ENCODE measurements at regions not wholly inside any gene's neighbourhood (a gene's known extent, or its start where the extent isn't known, plus 50 kb on each side); places are given as distances from the start of the nearest gene placed in this dataset.

DNA sequence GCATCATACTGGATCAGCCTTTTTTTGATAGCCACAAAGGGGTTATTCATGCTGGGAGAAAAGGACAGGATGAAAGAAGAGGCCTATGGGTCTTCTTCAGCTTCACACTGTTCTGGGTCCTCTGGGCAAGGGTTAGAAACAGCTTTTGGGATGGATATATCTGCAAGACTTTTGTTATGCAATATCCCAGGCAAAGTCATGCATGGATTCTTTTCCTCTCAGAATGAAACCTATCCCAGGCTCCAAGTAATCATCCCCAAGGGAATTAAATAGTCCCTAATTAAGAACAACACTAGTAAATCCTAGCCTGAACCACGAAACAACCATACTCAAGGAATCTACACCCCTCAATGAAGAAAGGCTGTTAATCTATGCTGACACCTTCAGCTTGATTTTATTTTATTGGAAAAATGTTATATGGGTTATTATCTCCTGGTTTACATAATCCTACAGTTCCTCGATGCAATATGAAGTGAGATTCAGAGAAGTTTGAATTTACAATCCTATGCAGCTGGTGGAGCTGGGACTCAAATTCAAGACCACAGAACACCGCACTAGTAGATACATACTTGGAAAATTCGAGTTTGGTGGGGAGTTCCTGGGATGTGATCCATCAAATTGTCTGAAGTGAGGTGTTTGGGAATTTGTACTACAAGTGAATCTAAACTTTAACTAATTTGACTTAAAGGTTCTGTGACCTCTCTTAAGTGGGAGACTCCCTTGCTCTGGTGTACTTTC lies 338.6 kb downstream of the TBX15 start:
- intact Hi-C loops (cut with micrococcal nuclease; ENCODE audit: unreplicated experiment) = no loop called here
- no peak overlapping the region for H3K27ac Mint-ChIP-seq (ENCODE audit: unreplicated experiment)
- Histone ChIP-seq H3K4me3 (ENCODE audit: low read depth, low read length) (no peak overlapping the region), H3K27me3 (replicated peaks; ENCODE audit: control insufficient read depth, insufficient read depth, low read length) (no peaks in the 10 kb centered on the region), H3K9me3 (no peaks in the 10 kb centered on the region), H3K4me1 (no peaks in the 10 kb centered on the region), H3K36me3 (ENCODE audit: control insufficient read depth, insufficient read depth, low read length) (no peaks in the 10 kb centered on the region)
- peaks cover under 1% of the 10 kb centered on the region for H3K9me3 Mint-ChIP-seq (ENCODE audit: unreplicated experiment)
- DNase-seq = no peak
- BruUV-seq (replicated peaks) = no TSS peak
- ChIA-PET POLR2A (no interaction called here), CTCF (no interaction called here)
- H3K27me3 Mint-ChIP-seq (ENCODE audit: insufficient read depth, unreplicated experiment) = no peaks in the 10 kb centered on the region
- no peaks in the 10 kb centered on the region for H3K36me3 Mint-ChIP-seq (ENCODE audit: insufficient read depth, unreplicated experiment)
- H3K4me3 Mint-ChIP-seq (ENCODE audit: unreplicated experiment) = no peak overlapping the region
- TF ChIP-seq, protein P1, sequence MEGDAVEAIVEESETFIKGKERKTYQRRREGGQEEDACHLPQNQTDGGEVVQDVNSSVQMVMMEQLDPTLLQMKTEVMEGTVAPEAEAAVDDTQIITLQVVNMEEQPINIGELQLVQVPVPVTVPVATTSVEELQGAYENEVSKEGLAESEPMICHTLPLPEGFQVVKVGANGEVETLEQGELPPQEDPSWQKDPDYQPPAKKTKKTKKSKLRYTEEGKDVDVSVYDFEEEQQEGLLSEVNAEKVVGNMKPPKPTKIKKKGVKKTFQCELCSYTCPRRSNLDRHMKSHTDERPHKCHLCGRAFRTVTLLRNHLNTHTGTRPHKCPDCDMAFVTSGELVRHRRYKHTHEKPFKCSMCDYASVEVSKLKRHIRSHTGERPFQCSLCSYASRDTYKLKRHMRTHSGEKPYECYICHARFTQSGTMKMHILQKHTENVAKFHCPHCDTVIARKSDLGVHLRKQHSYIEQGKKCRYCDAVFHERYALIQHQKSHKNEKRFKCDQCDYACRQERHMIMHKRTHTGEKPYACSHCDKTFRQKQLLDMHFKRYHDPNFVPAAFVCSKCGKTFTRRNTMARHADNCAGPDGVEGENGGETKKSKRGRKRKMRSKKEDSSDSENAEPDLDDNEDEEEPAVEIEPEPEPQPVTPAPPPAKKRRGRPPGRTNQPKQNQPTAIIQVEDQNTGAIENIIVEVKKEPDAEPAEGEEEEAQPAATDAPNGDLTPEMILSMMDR (IDR thresholded peaks at IDR 0.05; ENCODE audit: insufficient read depth in 1 of 2, low read depth in 1 of 2, low read length in 1 of 2, severe bottlenecking in 1 of 2, unreplicated experiment in 1 of 2) = no peak
- no peaks in the 10 kb centered on the region for H3K4me1 Mint-ChIP-seq (ENCODE audit: low read depth, unreplicated experiment)

DNA sequence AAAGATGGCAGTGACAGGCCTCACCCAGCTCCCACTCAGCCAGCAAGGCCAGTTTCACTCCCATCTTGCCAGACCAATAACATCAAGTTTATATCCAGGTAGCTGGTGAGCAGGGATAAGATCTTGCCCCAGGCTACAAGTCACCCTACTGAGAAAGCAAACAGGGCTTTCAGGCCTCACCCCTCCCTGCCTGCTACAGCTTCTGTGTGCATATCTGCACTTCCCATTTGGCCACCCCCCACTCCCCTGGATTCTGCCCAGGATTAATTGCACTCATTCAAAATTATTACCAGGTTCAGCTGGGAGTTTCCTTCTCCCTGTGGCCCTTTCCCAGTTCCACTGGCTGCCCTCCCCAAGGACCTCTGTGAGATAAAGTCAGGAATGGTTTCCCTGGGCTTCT lies 352.1 kb downstream of the TBX15 start:
- Histone ChIP-seq H3K9me3 (no peaks in the 10 kb centered on the region), H3K27me3 (replicated peaks; ENCODE audit: control insufficient read depth, insufficient read depth, low read length) (no peaks in the 10 kb centered on the region), H3K4me3 (ENCODE audit: low read depth, low read length) (no peak overlapping the region), H3K4me1 (no peaks in the 10 kb centered on the region), H3K36me3 (ENCODE audit: control insufficient read depth, insufficient read depth, low read length) (no peaks in the 10 kb centered on the region)
- Mint-ChIP-seq H3K9me3 (ENCODE audit: unreplicated experiment) (peaks cover 12% of the 10 kb centered on the region), H3K36me3 (ENCODE audit: insufficient read depth, unreplicated experiment) (no peaks in the 10 kb centered on the region), H3K4me3 (ENCODE audit: unreplicated experiment) (no peak overlapping the region), H3K27ac (ENCODE audit: unreplicated experiment) (no peak overlapping the region), H3K4me1 (ENCODE audit: low read depth, unreplicated experiment) (no peaks in the 10 kb centered on the region), H3K27me3 (ENCODE audit: insufficient read depth, unreplicated experiment) (peaks cover 5% of the 10 kb centered on the region)
- TF ChIP-seq, protein P1 (IDR thresholded peaks at IDR 0.05; ENCODE audit: insufficient read depth in 1 of 2, low read depth in 1 of 2, low read length in 1 of 2, severe bottlenecking in 1 of 2, unreplicated experiment in 1 of 2) = no peak
- CTCF ChIA-PET = no interaction called here
- no peak for DNase-seq
- intact Hi-C loops (cut with micrococcal nuclease; ENCODE audit: unreplicated experiment) = no loop called here
- no TSS peak for BruUV-seq (replicated peaks)
- POLR2A ChIA-PET = no interaction called here

DNA sequence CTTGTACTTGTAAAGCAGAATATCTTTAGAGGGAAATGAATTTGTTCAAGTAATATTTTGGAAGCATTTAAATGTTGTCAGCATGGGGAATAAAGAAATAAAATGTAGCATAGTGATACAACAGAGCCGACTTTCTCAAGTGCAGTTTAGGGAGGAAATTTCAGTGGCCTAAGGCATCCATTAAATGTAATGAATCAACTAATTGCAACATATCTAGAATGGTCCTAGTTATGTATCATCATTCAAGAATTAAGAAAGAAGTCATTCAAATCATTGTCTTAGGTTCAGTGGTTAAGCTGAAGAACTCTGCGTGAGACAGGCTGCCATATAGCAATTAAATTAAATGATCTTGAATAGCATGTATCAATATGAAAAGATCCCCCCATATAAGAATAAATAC lies 360.7 kb downstream of the TBX15 start:
- no peak for DNase-seq
- no peak overlapping the region for H3K27ac Mint-ChIP-seq (ENCODE audit: unreplicated experiment)
- ChIA-PET CTCF (no interaction called here), POLR2A (no interaction called here)
- no peaks in the 10 kb centered on the region for H3K9me3 Mint-ChIP-seq (ENCODE audit: unreplicated experiment)
- no peaks in the 10 kb centered on the region for H3K36me3 ChIP-seq (ENCODE audit: control insufficient read depth, insufficient read depth, low read length)
- H3K9me3 ChIP-seq = no peaks in the 10 kb centered on the region
- no peaks in the 10 kb centered on the region for H3K27me3 ChIP-seq (replicated peaks; ENCODE audit: control insufficient read depth, insufficient read depth, low read length)
- no TSS peak for BruUV-seq (replicated peaks)
- H3K4me1 ChIP-seq = no peaks in the 10 kb centered on the region
- peaks cover 2% of the 10 kb centered on the region for H3K27me3 Mint-ChIP-seq (ENCODE audit: insufficient read depth, unreplicated experiment)
- no peak overlapping the region for H3K4me3 ChIP-seq (ENCODE audit: low read depth, low read length)
- no peaks in the 10 kb centered on the region for H3K36me3 Mint-ChIP-seq (ENCODE audit: insufficient read depth, unreplicated experiment)
- TF ChIP-seq, protein P1 (IDR thresholded peaks at IDR 0.05; ENCODE audit: insufficient read depth in 1 of 2, low read depth in 1 of 2, low read length in 1 of 2, severe bottlenecking in 1 of 2, unreplicated experiment in 1 of 2) = no peak
- H3K4me3 Mint-ChIP-seq (ENCODE audit: unreplicated experiment) = no peak overlapping the region
- intact Hi-C loops (cut with micrococcal nuclease; ENCODE audit: unreplicated experiment) = no loop called here
- no peaks in the 10 kb centered on the region for H3K4me1 Mint-ChIP-seq (ENCODE audit: low read depth, unreplicated experiment)
